T47D (cell line): ENCODE measurements at regions not wholly inside any gene's neighbourhood (a gene's known extent, or its start where the extent isn't known, plus 50 kb on each side); places are given as distances from the start of the nearest gene placed in this dataset.

ENCODE experiments used
- DNase-seq, 2 experiments: peaks; one replicate each; pipeline versions ENCODE4 v3.0.0 to v3.0.0-alpha.2; 2011 to 2012; ENCODE audit warnings: low read depth in 1 of 2, low spot score in 1 of 2
- JUND ChIP-seq: IDR thresholded peaks from 2 replicates; pipeline ENCODE4 v1.6.1; 2012; ENCODE audit warnings: low read depth
- in situ Hi-C: cut with HindIII; loops from 2 replicates; pipeline ENCODE4 v1.10.0; 2016; ENCODE audit warnings: low sequenced_read_pairs, low pct_unique_long_range_greater_than_20kb

DNA sequence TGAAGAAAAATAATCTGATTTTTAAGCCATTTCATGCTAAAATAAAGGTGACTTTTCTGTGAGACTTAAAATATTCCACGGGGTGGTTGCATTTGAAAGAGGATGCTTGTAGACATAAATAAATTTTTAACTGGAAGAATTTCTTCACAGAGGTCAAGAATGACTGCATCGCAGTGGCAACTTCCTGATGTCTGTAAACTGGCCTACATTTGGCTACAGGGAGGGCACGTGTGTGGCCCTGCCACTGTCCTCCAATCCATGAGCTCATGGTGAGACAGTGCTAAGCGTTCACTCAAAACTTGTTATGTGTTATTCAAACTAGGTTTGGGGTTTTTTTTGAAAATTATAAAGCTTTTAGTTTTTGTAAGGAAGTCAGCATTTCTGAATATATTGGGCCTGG is 1089.3 kb downstream of the EFNB2 start:
- no peak for TF ChIP-seq JUND
- in situ Hi-C loops, result no loop called here
- DNase-seq, result no peak

DNA sequence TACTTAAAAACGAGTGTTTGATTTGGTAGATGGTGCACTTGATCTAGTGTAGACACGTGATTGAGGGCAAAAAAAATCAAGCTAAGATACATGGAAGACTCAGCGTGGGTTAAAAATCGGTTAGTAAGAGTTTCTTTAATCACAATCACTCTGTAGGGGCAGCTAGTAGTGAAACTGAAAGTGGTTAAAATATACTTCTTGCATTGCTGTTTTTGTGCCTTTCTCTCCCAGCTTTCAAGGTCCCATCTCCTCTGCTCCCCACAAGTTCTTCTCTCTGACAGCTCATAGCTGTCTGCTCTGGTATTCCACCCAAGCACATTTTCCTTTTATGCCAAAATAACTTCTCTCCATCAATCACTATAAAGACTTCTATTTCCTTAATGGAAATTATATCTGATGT is 1089.7 kb downstream of the EFNB2 start:
- in situ Hi-C loops, result no loop called here
- DNase-seq, result no peak
- no peak for TF ChIP-seq JUND

GRCh38 chr13:105442949-105443699 is 1092.3 kb downstream of the EFNB2 start:
- no peak for TF ChIP-seq JUND
- no peak for DNase-seq
- in situ Hi-C loops, result no loop called here

GRCh38 chr13:105442040-105442439 is 1093.4 kb downstream of the EFNB2 start:
- DNase-seq, result no peak
- TF ChIP-seq JUND, result no peak
- in situ Hi-C loops, result no loop called here

- DNase-seq, result no peak
- no peak for TF ChIP-seq JUND
- in situ Hi-C loops, result no loop called here
Measured at GRCh38 chr13:105441051-105441750, 1094.3 kb downstream of the EFNB2 start.

DNA sequence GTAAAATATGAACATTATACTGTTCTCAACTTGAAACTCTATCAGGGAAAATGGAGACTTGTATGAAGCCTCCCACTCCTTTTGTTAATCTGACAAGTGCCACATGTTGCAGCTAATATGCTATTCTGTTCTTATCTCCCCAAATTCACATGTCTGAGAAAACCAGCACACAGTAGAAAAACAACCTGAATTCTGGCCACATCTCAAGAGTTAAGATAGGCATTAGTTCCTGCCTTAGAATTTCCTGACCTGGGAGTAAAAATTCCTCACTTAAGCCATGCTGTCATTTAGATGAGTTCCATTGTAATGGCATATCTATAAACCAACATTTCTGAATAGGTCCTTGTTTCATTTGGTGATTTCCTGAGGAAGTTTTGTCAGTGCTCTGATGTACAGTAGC is 1098.5 kb downstream of the EFNB2 start:
- TF ChIP-seq JUND, result no peak
- in situ Hi-C loops, result no loop called here
- DNase-seq, result no peak

DNA sequence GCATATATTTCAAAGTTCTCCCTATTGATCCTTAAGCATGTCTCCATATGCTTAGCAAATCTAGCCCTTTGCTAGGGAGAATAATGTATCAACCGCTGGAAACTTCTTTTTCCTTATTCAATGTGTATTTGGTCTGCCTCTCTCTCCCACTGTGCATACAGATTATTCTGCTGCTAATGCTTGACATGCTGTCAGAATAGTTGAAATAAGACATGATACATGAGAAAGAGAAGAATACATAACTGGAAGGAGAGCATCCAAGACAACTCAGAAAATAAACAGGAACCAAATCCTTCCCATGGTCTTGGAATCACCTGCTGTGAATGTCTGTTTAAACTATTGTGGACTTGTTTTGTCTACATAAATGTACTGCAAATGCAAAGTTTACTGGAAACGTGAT is 1103.0 kb downstream of the EFNB2 start:
- DNase-seq, result no peak
- no peak for TF ChIP-seq JUND
- in situ Hi-C loops, result no loop called here

- in situ Hi-C loops, result no loop called here
- DNase-seq, result no peak
- TF ChIP-seq JUND, result no peak
Measured at GRCh38 chr13:105428811-105429210, 1106.7 kb downstream of the EFNB2 start.

GRCh38 chr13:105426441-105426840 is 1109.0 kb downstream of the EFNB2 start:
- in situ Hi-C loops, result no loop called here
- no peak for DNase-seq
- TF ChIP-seq JUND, result no peak

DNA sequence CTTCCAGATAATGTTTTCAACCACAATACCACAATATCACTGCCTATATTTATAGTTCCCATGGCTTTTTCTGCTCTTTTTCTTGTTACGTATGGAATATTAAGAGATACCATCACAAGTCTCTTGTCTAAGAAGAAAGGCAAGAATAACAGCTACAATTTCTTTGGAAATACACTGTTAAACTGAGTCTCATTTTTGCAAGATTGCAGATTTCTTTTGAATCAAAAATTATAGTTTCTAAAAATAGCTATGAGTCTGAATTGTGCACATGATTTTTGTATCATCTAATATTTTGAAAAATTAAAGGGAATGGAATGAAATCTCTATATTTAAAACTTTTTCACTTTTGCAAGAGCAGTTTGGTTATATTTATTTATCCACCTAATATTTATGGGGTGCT is 1120.8 kb downstream of the EFNB2 start:
- in situ Hi-C loops, result no loop called here
- no peak for TF ChIP-seq JUND

DNA sequence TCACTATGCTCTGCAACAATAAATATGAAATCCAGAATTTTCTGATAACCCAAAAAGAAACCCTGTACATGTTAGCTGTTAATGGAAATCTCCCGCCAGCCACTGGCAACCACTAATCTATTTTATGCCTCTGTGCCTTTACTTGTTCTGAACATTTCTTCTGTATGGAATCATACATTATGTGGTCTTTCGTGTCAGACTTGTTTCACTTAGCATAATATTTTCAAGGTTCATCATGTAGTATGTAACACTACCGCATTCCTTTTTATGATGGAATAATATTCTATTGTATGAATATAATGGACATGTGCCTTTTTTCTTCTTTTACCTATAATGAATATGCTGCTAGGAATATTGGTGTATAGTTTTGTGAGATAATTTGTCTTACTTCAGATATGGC is 1123.3 kb downstream of the EFNB2 start:
- no peak for DNase-seq
- TF ChIP-seq JUND, result no peak
- in situ Hi-C loops, result no loop called here

More for the DNA sequence above, 1120.8 kb downstream of the EFNB2 start:
- DNase-seq, result no peak

DNA sequence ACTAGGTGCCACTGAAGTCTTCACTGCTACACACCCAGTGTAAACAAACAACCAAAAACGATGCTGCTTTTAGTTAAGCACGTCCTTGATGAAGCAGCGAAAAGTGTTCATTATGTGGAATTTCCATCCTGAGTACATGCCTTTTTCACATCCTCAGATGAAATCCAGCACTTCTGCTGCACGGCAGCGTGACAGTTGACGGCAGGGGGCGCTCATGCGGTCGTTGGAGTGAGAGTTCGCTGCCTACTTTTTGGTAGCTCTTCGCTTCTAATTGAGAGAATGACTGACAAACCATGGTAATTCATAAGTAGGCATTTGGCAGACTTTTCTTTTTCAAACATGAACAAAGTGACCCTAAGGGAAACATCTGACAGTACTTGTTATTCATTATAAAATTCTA is 1124.9 kb downstream of the EFNB2 start:
- in situ Hi-C loops, result no loop called here
- DNase-seq, result peak; percentile 9 to 70
- TF ChIP-seq JUND, result no peak

DNA sequence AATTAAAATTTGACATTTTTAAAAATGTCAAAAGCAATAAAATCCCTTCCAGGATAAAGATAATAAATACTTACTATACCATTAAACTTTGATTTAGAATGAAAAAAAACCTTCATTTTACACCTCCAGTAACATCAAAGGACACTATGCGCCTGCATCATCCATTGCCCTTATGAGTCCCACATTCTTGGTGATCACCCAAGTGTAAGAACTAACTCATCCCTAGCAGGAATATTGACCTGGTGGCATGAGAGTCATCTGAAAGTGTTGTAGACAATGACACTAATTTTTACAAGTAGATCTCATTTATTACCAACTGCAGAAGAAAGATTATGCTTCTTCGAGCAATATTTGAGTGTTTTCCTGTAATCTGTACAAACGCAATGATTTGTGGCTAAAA is 1128.9 kb downstream of the EFNB2 start:
- in situ Hi-C loops, result no loop called here
- TF ChIP-seq JUND, result no peak
- no peak for DNase-seq

GRCh38 chr13:105403086-105403485 is 1132.4 kb downstream of the EFNB2 start:
- DNase-seq, result no peak
- in situ Hi-C loops, result no loop called here
- TF ChIP-seq JUND, result no peak
